Activated CD8-positive, alpha-beta memory T cell treated with anti-CD3 and anti-CD28 coated beads, Interleukin-2, amount 10 ng/mL, durations not matched to agents 7 days and 5 days (primary cell): ENCODE measurements at regions not wholly inside any gene's neighbourhood (a gene's known extent, or its start where the extent isn't known, plus 50 kb on each side); places are given as distances from the start of the nearest gene placed in this dataset.
"Not testable (repeated sequence)": the region's sequence is repeated elsewhere in the genome, so short reads cannot be mapped to it uniquely, and the experiment has no call there.

ENCODE experiments used
- ATAC-seq: fragments of 150-1000 bp; cut with Tn5 transposase; one replicate; pipeline ENCODE4 v1.10.0; 2021; ENCODE audit warnings: moderate library complexity
- CTCF ChIA-PET: fragments of 350-600 bp; sonication (Branson Sonifier 250); formaldehyde crosslinking; loops from one replicate; lab custom pipeline; 2021; ENCODE audit warnings: antibody characterized with exemption; lab: Charles Lee
- DNase-seq: peaks from one replicate; pipeline ENCODE4 v3.0.0-alpha.2; 2020
- H3K27ac Mint-ChIP-seq: one replicate; pipeline ENCODE4 v1.8.0; 2021; ENCODE audit warnings: mild to moderate bottlenecking, mixed read lengths
- H3K27me3 Mint-ChIP-seq: one replicate; pipeline ENCODE4 v1.8.0; 2021; ENCODE audit warnings: mixed read lengths
- H3K36me3 Mint-ChIP-seq: one replicate; pipeline ENCODE4 v1.8.0; 2021; ENCODE audit warnings: mild to moderate bottlenecking, mixed read lengths
- H3K4me1 Mint-ChIP-seq: one replicate; pipeline ENCODE4 v1.8.0; 2021; ENCODE audit warnings: mixed read lengths
- H3K4me3 Mint-ChIP-seq: one replicate; pipeline ENCODE4 v1.8.0; 2021; ENCODE audit warnings: mild to moderate bottlenecking, moderate library complexity, mixed read lengths
- H3K9me3 Mint-ChIP-seq: one replicate; pipeline ENCODE4 v1.8.0; 2022; ENCODE audit warnings: low read depth, mixed read lengths

GRCh38 chr18:67455890-67456501 is 60.5 kb downstream of the DSEL start:
- no peaks in the 10 kb centered on the region for H3K36me3 Mint-ChIP-seq
- H3K27me3 Mint-ChIP-seq: no peaks in the 10 kb centered on the region
- ATAC-seq (no peak), DNase-seq (no peak)
- H3K27ac Mint-ChIP-seq: no peak overlapping the region
- H3K4me3 Mint-ChIP-seq: no peak overlapping the region
- CTCF ChIA-PET: no interaction called here
- no peaks in the 10 kb centered on the region for H3K9me3 Mint-ChIP-seq
- H3K4me1 Mint-ChIP-seq: peaks cover 6% of the 10 kb centered on the region

- Mint-ChIP-seq H3K4me3 (no peak overlapping the region), H3K27ac (no peak overlapping the region), H3K27me3 (no peaks in the 10 kb centered on the region), H3K4me1 (peaks cover 6% of the 10 kb centered on the region), H3K36me3 (peaks cover 4% of the 10 kb centered on the region), H3K9me3 (peaks cover 5% of the 10 kb centered on the region)
- DNase-seq (no peak), ATAC-seq (no peak)
- CTCF ChIA-PET: no interaction called here
Observed at GRCh38 chr18:67453901-67454300, 62.6 kb downstream of the DSEL start.

- Mint-ChIP-seq H3K27ac (no peak overlapping the region), H3K36me3 (peaks cover 5% of the 10 kb centered on the region), H3K27me3 (no peaks in the 10 kb centered on the region), H3K4me3 (no peak overlapping the region), H3K9me3 (peaks cover 6% of the 10 kb centered on the region), H3K4me1 (peaks cover 6% of the 10 kb centered on the region)
- no peak for DNase-seq
- CTCF ChIA-PET: no interaction called here
- no peak for ATAC-seq
Observed at GRCh38 chr18:67451960-67452359, 64.6 kb downstream of the DSEL start.

GRCh38 chr18:67451101-67451500 is 65.4 kb downstream of the DSEL start:
- H3K4me1 Mint-ChIP-seq, H3K27me3 Mint-ChIP-seq, H3K27ac Mint-ChIP-seq, H3K4me3 Mint-ChIP-seq, H3K36me3 Mint-ChIP-seq, H3K9me3 Mint-ChIP-seq, ATAC-seq, CTCF ChIA-PET: not testable (repeated sequence)
- peak; percentile 42 for DNase-seq

GRCh38 chr18:67433971-67434370 is 82.5 kb downstream of the DSEL start:
- CTCF ChIA-PET: no interaction called here

GRCh38 chr18:67432806-67433205 is 83.7 kb downstream of the DSEL start:
- H3K9me3 Mint-ChIP-seq: peaks cover 4% of the 10 kb centered on the region
- H3K27ac Mint-ChIP-seq: no peak overlapping the region
- DNase-seq: no peak
- H3K4me1 Mint-ChIP-seq: no peaks in the 10 kb centered on the region
- no peak overlapping the region for H3K4me3 Mint-ChIP-seq
- no peak for ATAC-seq
- H3K36me3 Mint-ChIP-seq: no peaks in the 10 kb centered on the region
- H3K27me3 Mint-ChIP-seq: no peaks in the 10 kb centered on the region
- CTCF ChIA-PET: no interaction called here

More at GRCh38 chr18:67433971-67434370, 82.5 kb downstream of the DSEL start:
- H3K27ac Mint-ChIP-seq: no peak overlapping the region
- H3K4me3 Mint-ChIP-seq: no peak overlapping the region
- peaks cover 6% of the 10 kb centered on the region for H3K9me3 Mint-ChIP-seq
- ATAC-seq (no peak), DNase-seq (no peak)
- H3K36me3 Mint-ChIP-seq: no peaks in the 10 kb centered on the region
- H3K27me3 Mint-ChIP-seq: no peaks in the 10 kb centered on the region
- no peaks in the 10 kb centered on the region for H3K4me1 Mint-ChIP-seq

- CTCF ChIA-PET: no interaction called here
- Mint-ChIP-seq H3K27me3 (peaks cover 2% of the 10 kb centered on the region), H3K4me1 (no peaks in the 10 kb centered on the region), H3K36me3 (no peaks in the 10 kb centered on the region), H3K4me3 (no peak overlapping the region), H3K9me3 (no peaks in the 10 kb centered on the region), H3K27ac (no peak overlapping the region)
- ATAC-seq (no peak), DNase-seq (no peak)
Observed at GRCh38 chr18:67428805-67429204, 87.7 kb downstream of the DSEL start.

GRCh38 chr18:67428158-67428557 is 88.4 kb downstream of the DSEL start:
- DNase-seq: no peak
- CTCF ChIA-PET: no interaction called here
- H3K36me3 Mint-ChIP-seq: no peaks in the 10 kb centered on the region
- no peak overlapping the region for H3K4me3 Mint-ChIP-seq
- no peak overlapping the region for H3K27ac Mint-ChIP-seq
- H3K27me3 Mint-ChIP-seq: peaks cover 2% of the 10 kb centered on the region
- no peaks in the 10 kb centered on the region for H3K4me1 Mint-ChIP-seq
- no peak for ATAC-seq
- H3K9me3 Mint-ChIP-seq: no peaks in the 10 kb centered on the region

- no peaks in the 10 kb centered on the region for H3K36me3 Mint-ChIP-seq
- no peak overlapping the region for H3K4me3 Mint-ChIP-seq
- no peaks in the 10 kb centered on the region for H3K9me3 Mint-ChIP-seq
- no peak for DNase-seq
- no peaks in the 10 kb centered on the region for H3K4me1 Mint-ChIP-seq
- ATAC-seq: no peak
- peaks cover 2% of the 10 kb centered on the region for H3K27me3 Mint-ChIP-seq
- CTCF ChIA-PET: no interaction called here
- no peak overlapping the region for H3K27ac Mint-ChIP-seq
Observed at GRCh38 chr18:67426486-67426885, 90.0 kb downstream of the DSEL start.

- H3K4me1 Mint-ChIP-seq: no peaks in the 10 kb centered on the region
- CTCF ChIA-PET: no interaction called here
- H3K9me3 Mint-ChIP-seq: no peaks in the 10 kb centered on the region
- DNase-seq (no peak), ATAC-seq (no peak)
- peaks cover 2% of the 10 kb centered on the region for H3K27me3 Mint-ChIP-seq
- no peaks in the 10 kb centered on the region for H3K36me3 Mint-ChIP-seq
- no peak overlapping the region for H3K4me3 Mint-ChIP-seq
- no peak overlapping the region for H3K27ac Mint-ChIP-seq
Observed at GRCh38 chr18:67425672-67426071, 90.8 kb downstream of the DSEL start.

- ATAC-seq: no peak
- Mint-ChIP-seq H3K27me3 (peaks cover 2% of the 10 kb centered on the region), H3K4me1 (peaks cover 7% of the 10 kb centered on the region), H3K36me3 (peaks cover 3% of the 10 kb centered on the region), H3K9me3 (no peaks in the 10 kb centered on the region), H3K4me3 (no peak overlapping the region), H3K27ac (no peak overlapping the region)
- no peak for DNase-seq
- CTCF ChIA-PET: no interaction called here
Observed at GRCh38 chr18:67421651-67422050, 94.9 kb downstream of the DSEL start.

GRCh38 chr18:67417864-67418523 is 98.5 kb downstream of the DSEL start:
- CTCF ChIA-PET: no interaction called here
- no peaks in the 10 kb centered on the region for H3K9me3 Mint-ChIP-seq
- H3K36me3 Mint-ChIP-seq: peaks cover 3% of the 10 kb centered on the region
- peak overlapping the region; percentile 68 for H3K4me3 Mint-ChIP-seq
- peak; percentile 99 for ATAC-seq
- H3K27ac Mint-ChIP-seq: peak overlapping the region; percentile 77
- peaks cover 7% of the 10 kb centered on the region for H3K4me1 Mint-ChIP-seq
- H3K27me3 Mint-ChIP-seq: no peaks in the 10 kb centered on the region
- peak; percentile 46 for DNase-seq

- peaks cover 3% of the 10 kb centered on the region for H3K27me3 Mint-ChIP-seq
- H3K4me1 Mint-ChIP-seq: no peaks in the 10 kb centered on the region
- no peak overlapping the region for H3K27ac Mint-ChIP-seq
- no peak for DNase-seq
- ATAC-seq: no peak
- H3K9me3 Mint-ChIP-seq: no peaks in the 10 kb centered on the region
- no peak overlapping the region for H3K4me3 Mint-ChIP-seq
- CTCF ChIA-PET: no interaction called here
- H3K36me3 Mint-ChIP-seq: no peaks in the 10 kb centered on the region
Observed at GRCh38 chr18:67411116-67411515, 105.4 kb downstream of the DSEL start.
